Liver (tissue), 8 donors: ENCODE measurements at regions not wholly inside any gene's neighbourhood (a gene's known extent, or its start where the extent isn't known, plus 50 kb on each side); places are given as distances from the start of the nearest gene placed in this dataset.

Experiments used
- DNase-seq: peaks from one replicate; pipeline ENCODE4 v3.0.0-alpha.2; 2017; ENCODE audit warnings: low spot score
- H3K27ac ChIP-seq, 2 donors: one replicate each; pipeline ENCODE4 v1.7.0; 2013; ENCODE audit warnings: inconsistent platforms in 2 of 2, low read length in 2 of 2, control low read depth in 1 of 2, low read depth in 1 of 2, mild to moderate bottlenecking in 1 of 2
- H3K27me3 ChIP-seq, 4 donors: one replicate each; pipeline versions ENCODE4 v1.6.1 to v1.7.0; 2013; ENCODE audit warnings: low read length in 3 of 4, inconsistent platforms in 1 of 4, mild to moderate bottlenecking in 1 of 4, moderate library complexity in 1 of 4; ENCODE audit not compliant: control insufficient read depth in 4 of 4, insufficient read depth in 4 of 4
- H3K36me3 ChIP-seq, 4 donors: one replicate each; pipeline versions ENCODE4 v1.6.1 to v1.7.0; 2013; ENCODE audit warnings: low read length in 3 of 4, mild to moderate bottlenecking in 3 of 4, low read depth in 1 of 4, moderate library complexity in 1 of 4; ENCODE audit not compliant: control insufficient read depth in 4 of 4, insufficient read depth in 3 of 4
- H3K4me1 ChIP-seq, 4 donors: one replicate each; pipeline versions ENCODE4 v1.6.1 to v1.7.0; 2013; ENCODE audit warnings: low read length in 3 of 4, mild to moderate bottlenecking in 3 of 4, moderate library complexity in 1 of 4; ENCODE audit not compliant: control insufficient read depth in 4 of 4, insufficient read depth in 4 of 4
- H3K4me3 ChIP-seq, 3 donors: one replicate each; pipeline versions ENCODE4 v1.6.1 to v1.7.0; 2013; ENCODE audit warnings: low read length in 3 of 3, control low read depth in 1 of 3, low read depth in 1 of 3, mild to moderate bottlenecking in 1 of 3
- H3K9ac ChIP-seq, 2 donors: one replicate each; pipeline ENCODE4 v1.7.0; 2013; ENCODE audit warnings: low read length in 2 of 2, mild to moderate bottlenecking in 2 of 2, moderate library complexity in 2 of 2, control low read depth in 1 of 2, low read depth in 1 of 2
- H3K9me3 ChIP-seq, 4 donors: one replicate each; pipeline versions ENCODE4 v1.6.1 to v1.7.0; 2013; ENCODE audit warnings: low read length in 3 of 4; ENCODE audit not compliant: control insufficient read depth in 4 of 4
- EGR1 ChIP-seq, 2 donors: IDR thresholded peaks; 2 replicates each; pipeline ENCODE4 v1.6.1; 2016 to 2018; ENCODE audit warnings: antibody characterized with exemption in 2 of 2, low read depth in 2 of 2
- FOXA1 ChIP-seq: IDR thresholded peaks from 2 replicates; pipeline ENCODE4 v1.6.1; 2016; ENCODE audit warnings: antibody characterized with exemption
- FOXA2 ChIP-seq: IDR thresholded peaks from 2 replicates; pipeline ENCODE4 v1.6.1; 2016; ENCODE audit warnings: antibody characterized with exemption
- GABPA ChIP-seq, 2 donors: IDR thresholded peaks in 1 of 2; conservative IDR thresholded peaks in 1 of 2; 2 replicates each; pipeline ENCODE4 v1.6.1; 2016; ENCODE audit warnings: antibody characterized with exemption in 2 of 2, mild to moderate bottlenecking in 1 of 2, moderate library complexity in 1 of 2
- HNF4G ChIP-seq: IDR thresholded peaks from 2 replicates; pipeline ENCODE4 v1.6.1; 2016; ENCODE audit warnings: antibody characterized with exemption
- JUND ChIP-seq, 2 donors: IDR thresholded peaks; 2 replicates each; pipeline ENCODE4 v1.6.1; 2016; ENCODE audit warnings: antibody characterized with exemption in 2 of 2
- NR2F2 ChIP-seq: IDR thresholded peaks from 2 replicates; pipeline ENCODE4 v1.6.1; 2016; ENCODE audit warnings: antibody characterized with exemption
- RAD21 ChIP-seq, 2 donors: IDR thresholded peaks; 2 replicates each; pipeline ENCODE4 v1.6.1; 2016; ENCODE audit warnings: antibody characterized with exemption in 2 of 2, mild to moderate bottlenecking in 2 of 2
- RXRA ChIP-seq, 2 donors: IDR thresholded peaks; 2 replicates each; pipeline ENCODE4 v1.6.1; 2017 to 2018; ENCODE audit warnings: antibody characterized with exemption in 2 of 2, mild to moderate bottlenecking in 1 of 2
- SP1 ChIP-seq: IDR thresholded peaks from 2 replicates; pipeline ENCODE4 v1.6.1; 2018; ENCODE audit warnings: antibody characterized with exemption, mild to moderate bottlenecking
- TAF1 ChIP-seq: conservative IDR thresholded peaks from 2 replicates; pipeline ENCODE4 v1.6.1; 2016; ENCODE audit warnings: antibody characterized with exemption, mild to moderate bottlenecking
- YY1 ChIP-seq: IDR thresholded peaks from 2 replicates; pipeline ENCODE4 v1.6.1; 2016; ENCODE audit warnings: antibody characterized with exemption, mild to moderate bottlenecking
- WGBS: extraction: QIAGEN DNeasy Blood & Tissue Kit; methylation state at CpG from one replicate; pipeline ENCODE4 v1.1.7; 2013; 5-methylcytosine and 5-hydroxymethylcytosine counted together
- TF ChIP-seq, protein P1 (sequence below): IDR thresholded peaks from 2 replicates; pipeline ENCODE4 v1.6.1; 2016; ENCODE audit warnings: antibody characterized with exemption
- TF ChIP-seq, protein P2 (sequence below): IDR thresholded peaks from 2 replicates; pipeline ENCODE4 v1.6.1; 2016; ENCODE audit warnings: antibody characterized with exemption, mild to moderate bottlenecking
- TF ChIP-seq, protein P3 (sequence below): fragments of 150-350 bp; IDR thresholded peaks from 2 replicates; pipeline ENCODE4 v1.5.1; 2017; ENCODE audit warnings: improper control_type of control experiment, low read depth, low read length; ENCODE audit not compliant: missing input control
- TF ChIP-seq, protein P4 (sequence below): IDR thresholded peaks from 2 replicates; pipeline ENCODE4 v1.6.1; 2016; ENCODE audit warnings: antibody characterized with exemption
- TF ChIP-seq, protein P5 (sequence below): IDR thresholded peaks from 2 replicates; pipeline ENCODE4 v1.6.1; 2016; ENCODE audit warnings: antibody characterized with exemption
- donor health status: healthy.
- donor health status: healthy.
- donor health status: healthy.
- donor health status: healthy.
- donor health status: healthy.

DNA sequence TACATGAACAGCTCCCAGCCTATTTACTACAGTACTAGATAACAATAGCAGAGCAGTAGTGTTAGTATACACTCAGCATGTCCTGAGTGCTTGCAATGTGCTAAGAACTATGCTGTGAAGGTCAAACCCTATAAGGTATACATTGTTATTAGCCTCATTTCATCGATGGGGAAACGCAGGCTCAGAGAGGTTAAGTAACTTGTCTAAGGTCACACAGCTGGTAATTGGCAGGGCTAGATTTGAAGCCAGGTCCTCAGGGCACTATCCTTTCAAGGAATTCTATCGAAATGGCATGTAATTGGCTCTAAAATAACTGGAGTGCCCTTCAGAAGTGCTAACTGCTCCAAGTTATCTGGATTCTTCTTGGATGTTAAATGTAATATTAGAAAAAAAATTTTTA is 295.6 kb downstream of the ZNF536 start:
- DNase-seq, result no peak
- 78% methylated on average over 3 of the region's 3 CpGs for WGBS
- H3K9me3 ChIP-seq, result no peaks in the 10 kb centered on the region
- TF ChIP-seq EGR1 (IDR thresholded peaks at IDR 0.05; ENCODE audit: low read depth in 2 of 2), result no peak
- TF ChIP-seq RXRA (IDR thresholded peaks at IDR 0.05), result no peak
- TF ChIP-seq, protein P1, sequence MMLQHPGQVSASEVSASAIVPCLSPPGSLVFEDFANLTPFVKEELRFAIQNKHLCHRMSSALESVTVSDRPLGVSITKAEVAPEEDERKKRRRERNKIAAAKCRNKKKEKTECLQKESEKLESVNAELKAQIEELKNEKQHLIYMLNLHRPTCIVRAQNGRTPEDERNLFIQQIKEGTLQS, result no peak
- TF ChIP-seq GABPA (IDR thresholded peaks at IDR 0.05 in 1 of 2, conservative IDR thresholded peaks at IDR 0.05 in 1 of 2), result no peak
- TF ChIP-seq, protein P2, sequence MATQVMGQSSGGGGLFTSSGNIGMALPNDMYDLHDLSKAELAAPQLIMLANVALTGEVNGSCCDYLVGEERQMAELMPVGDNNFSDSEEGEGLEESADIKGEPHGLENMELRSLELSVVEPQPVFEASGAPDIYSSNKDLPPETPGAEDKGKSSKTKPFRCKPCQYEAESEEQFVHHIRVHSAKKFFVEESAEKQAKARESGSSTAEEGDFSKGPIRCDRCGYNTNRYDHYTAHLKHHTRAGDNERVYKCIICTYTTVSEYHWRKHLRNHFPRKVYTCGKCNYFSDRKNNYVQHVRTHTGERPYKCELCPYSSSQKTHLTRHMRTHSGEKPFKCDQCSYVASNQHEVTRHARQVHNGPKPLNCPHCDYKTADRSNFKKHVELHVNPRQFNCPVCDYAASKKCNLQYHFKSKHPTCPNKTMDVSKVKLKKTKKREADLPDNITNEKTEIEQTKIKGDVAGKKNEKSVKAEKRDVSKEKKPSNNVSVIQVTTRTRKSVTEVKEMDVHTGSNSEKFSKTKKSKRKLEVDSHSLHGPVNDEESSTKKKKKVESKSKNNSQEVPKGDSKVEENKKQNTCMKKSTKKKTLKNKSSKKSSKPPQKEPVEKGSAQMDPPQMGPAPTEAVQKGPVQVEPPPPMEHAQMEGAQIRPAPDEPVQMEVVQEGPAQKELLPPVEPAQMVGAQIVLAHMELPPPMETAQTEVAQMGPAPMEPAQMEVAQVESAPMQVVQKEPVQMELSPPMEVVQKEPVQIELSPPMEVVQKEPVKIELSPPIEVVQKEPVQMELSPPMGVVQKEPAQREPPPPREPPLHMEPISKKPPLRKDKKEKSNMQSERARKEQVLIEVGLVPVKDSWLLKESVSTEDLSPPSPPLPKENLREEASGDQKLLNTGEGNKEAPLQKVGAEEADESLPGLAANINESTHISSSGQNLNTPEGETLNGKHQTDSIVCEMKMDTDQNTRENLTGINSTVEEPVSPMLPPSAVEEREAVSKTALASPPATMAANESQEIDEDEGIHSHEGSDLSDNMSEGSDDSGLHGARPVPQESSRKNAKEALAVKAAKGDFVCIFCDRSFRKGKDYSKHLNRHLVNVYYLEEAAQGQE, result no peak
- no peak for TF ChIP-seq JUND (IDR thresholded peaks at IDR 0.05)
- TF ChIP-seq, protein P3, sequence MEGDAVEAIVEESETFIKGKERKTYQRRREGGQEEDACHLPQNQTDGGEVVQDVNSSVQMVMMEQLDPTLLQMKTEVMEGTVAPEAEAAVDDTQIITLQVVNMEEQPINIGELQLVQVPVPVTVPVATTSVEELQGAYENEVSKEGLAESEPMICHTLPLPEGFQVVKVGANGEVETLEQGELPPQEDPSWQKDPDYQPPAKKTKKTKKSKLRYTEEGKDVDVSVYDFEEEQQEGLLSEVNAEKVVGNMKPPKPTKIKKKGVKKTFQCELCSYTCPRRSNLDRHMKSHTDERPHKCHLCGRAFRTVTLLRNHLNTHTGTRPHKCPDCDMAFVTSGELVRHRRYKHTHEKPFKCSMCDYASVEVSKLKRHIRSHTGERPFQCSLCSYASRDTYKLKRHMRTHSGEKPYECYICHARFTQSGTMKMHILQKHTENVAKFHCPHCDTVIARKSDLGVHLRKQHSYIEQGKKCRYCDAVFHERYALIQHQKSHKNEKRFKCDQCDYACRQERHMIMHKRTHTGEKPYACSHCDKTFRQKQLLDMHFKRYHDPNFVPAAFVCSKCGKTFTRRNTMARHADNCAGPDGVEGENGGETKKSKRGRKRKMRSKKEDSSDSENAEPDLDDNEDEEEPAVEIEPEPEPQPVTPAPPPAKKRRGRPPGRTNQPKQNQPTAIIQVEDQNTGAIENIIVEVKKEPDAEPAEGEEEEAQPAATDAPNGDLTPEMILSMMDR, result no peak
- no peak for TF ChIP-seq SP1
- TF ChIP-seq YY1, result no peak
- TF ChIP-seq TAF1, result no peak
- H3K4me3 ChIP-seq, result no peak overlapping the region
- H3K4me1 ChIP-seq, result peaks cover 2 to 30% (median 22%) of the 10 kb centered on the region in 4 donors
- no peak overlapping the region for H3K9ac ChIP-seq
- H3K27me3 ChIP-seq, result peaks cover 0 to 4% (median 2%) of the 10 kb centered on the region in 4 donors
- no peak overlapping the region for H3K27ac ChIP-seq
- H3K36me3 ChIP-seq, result no peaks in the 10 kb centered on the region

DNA sequence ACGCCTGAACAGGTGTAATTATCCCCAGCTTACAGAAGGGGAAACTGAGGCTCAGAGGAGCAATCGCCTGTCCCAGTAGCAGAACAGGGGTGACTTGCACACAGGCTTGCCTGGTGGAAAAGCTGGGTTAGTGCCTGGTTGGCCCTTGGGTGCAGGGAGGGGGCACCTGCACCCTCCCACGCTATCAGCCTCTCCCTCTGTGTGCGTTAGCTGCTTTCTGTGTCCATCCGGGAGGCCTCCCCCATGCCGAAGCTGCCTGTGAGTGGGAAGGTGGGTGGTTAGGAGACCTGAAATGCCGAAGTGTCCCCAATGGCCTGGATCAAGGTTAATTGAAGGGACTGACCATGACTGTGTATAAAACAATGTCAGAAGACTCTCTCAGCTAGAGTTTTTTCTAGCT is 295.0 kb downstream of the ZNF536 start:
- no peak for DNase-seq
- Histone ChIP-seq H3K27ac (no peak overlapping the region), H3K9me3 (no peaks in the 10 kb centered on the region), H3K36me3 (no peaks in the 10 kb centered on the region), H3K9ac (no peak overlapping the region), H3K27me3 (peaks cover 0 to 4% (median 2%) of the 10 kb centered on the region in 4 donors), H3K4me3 (no peak overlapping the region), H3K4me1 (peaks cover 2 to 34% (median 24%) of the 10 kb centered on the region in 4 donors)
- WGBS, result 88% methylated on average over 7 of the region's 7 CpGs
- TF ChIP-seq, protein P2, result no peak
- TF ChIP-seq RAD21 (IDR thresholded peaks at IDR 0.05) (no peak), SP1 (no peak), NR2F2 (no peak), GABPA (IDR thresholded peaks at IDR 0.05 in 1 of 2, conservative IDR thresholded peaks at IDR 0.05 in 1 of 2) (no peak), YY1 (no peak), HNF4G (no peak), FOXA1 (no peak), RXRA (IDR thresholded peaks at IDR 0.05) (no peak), JUND (IDR thresholded peaks at IDR 0.05) (no peak), FOXA2 (no peak), EGR1 (IDR thresholded peaks at IDR 0.05; ENCODE audit: low read depth in 2 of 2) (no peak), TAF1 (no peak)
- TF ChIP-seq, protein P3, result no peak
- TF ChIP-seq, protein P4, sequence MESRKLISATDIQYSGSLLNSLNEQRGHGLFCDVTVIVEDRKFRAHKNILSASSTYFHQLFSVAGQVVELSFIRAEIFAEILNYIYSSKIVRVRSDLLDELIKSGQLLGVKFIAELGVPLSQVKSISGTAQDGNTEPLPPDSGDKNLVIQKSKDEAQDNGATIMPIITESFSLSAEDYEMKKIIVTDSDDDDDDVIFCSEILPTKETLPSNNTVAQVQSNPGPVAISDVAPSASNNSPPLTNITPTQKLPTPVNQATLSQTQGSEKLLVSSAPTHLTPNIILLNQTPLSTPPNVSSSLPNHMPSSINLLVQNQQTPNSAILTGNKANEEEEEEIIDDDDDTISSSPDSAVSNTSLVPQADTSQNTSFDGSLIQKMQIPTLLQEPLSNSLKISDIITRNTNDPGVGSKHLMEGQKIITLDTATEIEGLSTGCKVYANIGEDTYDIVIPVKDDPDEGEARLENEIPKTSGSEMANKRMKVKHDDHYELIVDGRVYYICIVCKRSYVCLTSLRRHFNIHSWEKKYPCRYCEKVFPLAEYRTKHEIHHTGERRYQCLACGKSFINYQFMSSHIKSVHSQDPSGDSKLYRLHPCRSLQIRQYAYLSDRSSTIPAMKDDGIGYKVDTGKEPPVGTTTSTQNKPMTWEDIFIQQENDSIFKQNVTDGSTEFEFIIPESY, result no peak
- TF ChIP-seq, protein P1, result no peak
- TF ChIP-seq, protein P5, sequence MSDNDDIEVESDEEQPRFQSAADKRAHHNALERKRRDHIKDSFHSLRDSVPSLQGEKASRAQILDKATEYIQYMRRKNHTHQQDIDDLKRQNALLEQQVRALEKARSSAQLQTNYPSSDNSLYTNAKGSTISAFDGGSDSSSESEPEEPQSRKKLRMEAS, result no peak
